AG09309 (cell line): ENCODE measurements at regions not wholly inside any gene's neighbourhood (a gene's known extent, or its start where the extent isn't known, plus 50 kb on each side); places are given as distances from the start of the nearest gene placed in this dataset.

ENCODE experiments used
- DNase-seq: peaks from one replicate; pipeline ENCODE4 v3.0.0-alpha.2; 2010; ENCODE audit warnings: low read depth
- H3K4me3 ChIP-seq: 2 replicates; pipeline ENCODE4 v1.5.1; 2011; ENCODE audit warnings: mild to moderate bottlenecking, low read depth, low read length, moderate library complexity; ENCODE audit not compliant: control insufficient read depth
- CTCF ChIP-seq: IDR thresholded peaks from 2 replicates; pipeline ENCODE4 v1.5.1; 2011; ENCODE audit warnings: mild to moderate bottlenecking, low read depth, low read length, inconsistent platforms; ENCODE audit not compliant: insufficient read depth, control insufficient read depth; ENCODE audit errors: missing control alignments

GRCh38 chr18:39759926-39760325 is 2194.3 kb upstream of the CELF4 start:
- DNase-seq = no peak
- no peak for TF ChIP-seq CTCF
- no peak overlapping the region for H3K4me3 ChIP-seq

- H3K4me3 ChIP-seq = no peak overlapping the region
- no peak for DNase-seq
- no peak for TF ChIP-seq CTCF
Observed at GRCh38 chr18:39753178-39753577, 2187.6 kb upstream of the CELF4 start.

GRCh38 chr18:39752351-39752750 is 2186.8 kb upstream of the CELF4 start:
- DNase-seq = no peak
- no peak for TF ChIP-seq CTCF
- no peak overlapping the region for H3K4me3 ChIP-seq

- no peak overlapping the region for H3K4me3 ChIP-seq
- no peak for TF ChIP-seq CTCF
- no peak for DNase-seq
Observed at GRCh38 chr18:39751921-39752320, 2186.3 kb upstream of the CELF4 start.

GRCh38 chr18:39751161-39751560 is 2185.6 kb upstream of the CELF4 start:
- DNase-seq = no peak
- no peak for TF ChIP-seq CTCF
- no peak overlapping the region for H3K4me3 ChIP-seq

GRCh38 chr18:39749154-39749553 is 2183.6 kb upstream of the CELF4 start:
- no peak for TF ChIP-seq CTCF
- H3K4me3 ChIP-seq = no peak overlapping the region
- no peak for DNase-seq

- no peak for TF ChIP-seq CTCF
- DNase-seq = no peak
- H3K4me3 ChIP-seq = no peak overlapping the region
Observed at GRCh38 chr18:39748727-39749126, 2183.1 kb upstream of the CELF4 start.
